PC-9 (cell line): ENCODE measurements at regions not wholly inside any gene's neighbourhood (a gene's known extent, or its start where the extent isn't known, plus 50 kb on each side); places are given as distances from the start of the nearest gene placed in this dataset.

Source experiments
- CTCF ChIP-seq: fragments of 200-600 bp; sonication (generic); conservative IDR thresholded peaks from 2 replicates; pipeline ENCODE4 v1.6.1; 2017; ENCODE audit warnings: mixed run types, antibody characterized with exemption, mild to moderate bottlenecking, moderate library complexity
- EZH2 ChIP-seq: fragments of 200-600 bp; sonication (generic); IDR thresholded peaks from 2 replicates; pipeline ENCODE4 v1.8.0; 2017; ENCODE audit warnings: antibody characterized with exemption, low read depth

- TF ChIP-seq CTCF (no peak), EZH2 (no peak)
Observed at GRCh38 chr6:169966312-169967181, 215.1 kb downstream of the ERMARD start.
